IPS-20b (cell line): ENCODE measurements at regions not wholly inside any gene's neighbourhood (a gene's known extent, or its start where the extent isn't known, plus 50 kb on each side); places are given as distances from the start of the nearest gene placed in this dataset.
"Not testable (repeated sequence)": the region's sequence is repeated elsewhere in the genome, so short reads cannot be mapped to it uniquely, and the experiment has no call there.

Experiments
- H3K27ac ChIP-seq: one replicate; pipeline ENCODE4 v1.5.1; 2013; ENCODE audit warnings: low read length
- H3K27me3 ChIP-seq: 2 replicates; pipeline ENCODE4 v1.6.1; 2013; ENCODE audit warnings: mild to moderate bottlenecking, low read length, inconsistent platforms; ENCODE audit not compliant: insufficient read depth
- H3K36me3 ChIP-seq: 2 replicates; pipeline ENCODE4 v1.6.1; 2013; ENCODE audit warnings: low read depth, mild to moderate bottlenecking, inconsistent platforms, low read length, moderate library complexity; ENCODE audit not compliant: insufficient read depth
- H3K4me1 ChIP-seq: 2 replicates; pipeline ENCODE4 v1.6.1; 2013; ENCODE audit warnings: mild to moderate bottlenecking, control low read depth, inconsistent platforms, low read length, moderate library complexity; ENCODE audit not compliant: insufficient read depth
- H3K4me3 ChIP-seq: 2 replicates; pipeline ENCODE4 v1.5.1; 2013; ENCODE audit warnings: mild to moderate bottlenecking, low read length, inconsistent platforms
- H3K9ac ChIP-seq: 2 replicates; pipeline ENCODE4 v1.6.1; 2013; ENCODE audit warnings: low read depth, mild to moderate bottlenecking, inconsistent platforms, low read length, moderate library complexity
- H3K9me3 ChIP-seq: 2 replicates; pipeline ENCODE4 v1.6.1; 2013; ENCODE audit warnings: mild to moderate bottlenecking, low read depth, low read length, inconsistent platforms; ENCODE audit not compliant: insufficient read depth

DNA sequence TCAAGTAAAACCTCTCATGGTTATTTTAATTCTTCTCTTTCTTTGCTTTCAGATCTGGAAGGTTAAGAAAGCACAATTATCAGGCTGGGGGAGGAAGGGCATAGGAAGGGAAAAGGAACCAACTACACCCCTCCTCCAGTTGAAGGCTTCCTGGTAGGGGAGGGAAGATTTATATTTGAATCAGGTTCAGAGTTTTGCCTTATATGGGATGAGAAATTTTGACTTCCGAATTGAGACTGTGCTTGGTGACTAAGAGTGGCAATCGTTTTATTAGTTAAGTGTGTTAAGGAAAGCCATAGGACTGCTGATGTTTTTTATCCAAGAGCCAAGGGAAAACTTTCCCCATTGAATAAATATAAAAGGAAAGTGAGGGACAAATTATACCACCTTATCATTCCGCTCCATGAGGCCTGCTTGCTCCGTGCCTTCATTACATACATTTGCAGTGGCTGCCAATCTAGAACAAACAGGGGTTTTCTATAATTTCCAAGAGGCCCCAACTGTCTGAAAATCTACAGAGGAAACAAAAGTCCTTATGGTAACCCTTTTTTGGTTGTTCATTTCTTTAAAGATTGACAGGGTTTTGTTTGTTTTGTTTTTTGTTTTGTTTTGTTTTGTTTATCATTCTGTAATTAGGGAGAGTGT is 115.7 kb upstream of the EPB41L4A start:
- Histone ChIP-seq H3K27me3 (no peaks in the 10 kb centered on the region), H3K9me3 (no peaks in the 10 kb centered on the region), H3K4me3 (no peak overlapping the region), H3K27ac (no peak overlapping the region), H3K36me3 (no peaks in the 10 kb centered on the region), H3K4me1 (peaks cover 9% of the 10 kb centered on the region; the same call in 1 of the 2 replicates), H3K9ac (no peak overlapping the region)

DNA sequence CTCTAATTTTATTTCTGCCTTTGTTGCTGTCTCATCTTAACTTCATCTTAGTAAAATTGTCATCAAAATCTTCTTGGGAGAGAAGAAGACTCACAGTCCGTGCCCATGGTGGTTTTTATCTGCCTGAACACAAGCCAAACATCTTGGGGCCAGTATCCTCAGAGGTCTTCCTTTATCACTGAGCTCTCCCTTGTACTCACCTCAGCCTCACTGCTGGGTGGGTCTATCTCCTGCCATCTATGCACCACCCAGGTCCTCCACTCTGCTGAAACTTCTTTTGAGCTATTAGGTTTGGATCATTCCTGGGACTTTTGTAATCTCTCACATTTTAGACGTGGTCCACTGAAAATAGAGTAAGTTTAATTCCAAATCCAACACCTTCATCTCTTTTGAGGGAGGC is 116.3 kb upstream of the EPB41L4A start:
- Histone ChIP-seq H3K4me3 (no peak overlapping the region), H3K36me3 (no peaks in the 10 kb centered on the region), H3K27ac (no peak overlapping the region)

DNA sequence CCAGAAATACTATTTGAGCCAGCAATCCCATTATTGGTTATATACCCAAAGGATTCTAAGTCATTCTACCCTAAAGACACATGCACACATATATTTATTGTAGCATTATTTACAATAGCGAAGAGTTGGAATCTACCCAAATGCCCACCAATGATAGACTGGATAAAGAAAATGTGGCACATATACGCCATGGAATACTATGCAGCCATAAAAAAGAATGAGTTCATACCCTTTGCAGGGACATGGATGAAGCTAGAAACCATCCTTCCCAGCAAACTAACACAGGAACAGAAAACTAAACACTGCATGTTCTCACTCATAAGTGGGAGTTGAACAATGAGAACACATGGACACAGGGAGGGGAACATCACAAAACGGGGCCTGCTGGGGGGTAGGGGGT is 125.5 kb upstream of the EPB41L4A start:
- not testable (repeated sequence) for H3K36me3 ChIP-seq, H3K27me3 ChIP-seq, H3K9me3 ChIP-seq, H3K9ac ChIP-seq, H3K27ac ChIP-seq, H3K4me3 ChIP-seq, H3K4me1 ChIP-seq

More for the DNA sequence above, 116.3 kb upstream of the EPB41L4A start:
- Histone ChIP-seq H3K9me3 (no peaks in the 10 kb centered on the region), H3K4me1 (peaks cover 9% of the 10 kb centered on the region; the same call in 1 of the 2 replicates), H3K27me3 (no peaks in the 10 kb centered on the region), H3K9ac (no peak overlapping the region)

DNA sequence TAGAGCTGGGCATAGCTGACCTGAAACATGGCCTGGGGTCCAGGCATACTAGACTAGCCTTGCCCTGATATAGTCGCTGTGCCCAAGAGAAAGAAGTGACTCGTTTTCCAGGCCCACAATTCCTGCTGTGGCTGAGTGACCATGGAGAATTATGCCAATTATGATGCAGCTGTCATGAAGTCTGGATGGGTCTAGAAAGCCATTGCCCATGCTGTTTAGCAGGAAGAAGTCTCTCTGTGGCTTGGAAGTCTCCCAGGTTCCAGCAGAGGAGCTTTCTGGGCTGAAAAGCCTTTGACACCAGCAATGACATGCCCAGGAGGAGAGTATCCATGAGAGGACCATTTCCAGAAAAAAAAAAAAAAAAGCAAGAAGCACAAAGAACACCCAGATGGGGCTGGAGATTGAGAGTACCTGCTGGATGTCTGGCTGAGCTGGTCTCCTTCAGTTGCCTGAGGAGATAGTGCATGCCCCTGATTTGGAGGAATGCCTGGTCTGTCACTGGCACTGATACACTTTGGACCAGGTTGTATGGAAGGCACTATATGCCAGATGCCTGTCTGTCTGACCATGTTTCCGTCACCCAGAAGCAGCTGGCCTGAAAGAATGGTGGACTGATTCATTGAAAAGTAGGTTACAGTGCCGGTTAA is 128.0 kb upstream of the EPB41L4A start:
- no peak overlapping the region for H3K27ac ChIP-seq
- no peak overlapping the region for H3K4me3 ChIP-seq
- H3K4me1 ChIP-seq: no peaks in the 10 kb centered on the region
- no peaks in the 10 kb centered on the region for H3K36me3 ChIP-seq
- H3K9me3 ChIP-seq: no peaks in the 10 kb centered on the region
- no peaks in the 10 kb centered on the region for H3K27me3 ChIP-seq
- H3K9ac ChIP-seq: no peak overlapping the region

DNA sequence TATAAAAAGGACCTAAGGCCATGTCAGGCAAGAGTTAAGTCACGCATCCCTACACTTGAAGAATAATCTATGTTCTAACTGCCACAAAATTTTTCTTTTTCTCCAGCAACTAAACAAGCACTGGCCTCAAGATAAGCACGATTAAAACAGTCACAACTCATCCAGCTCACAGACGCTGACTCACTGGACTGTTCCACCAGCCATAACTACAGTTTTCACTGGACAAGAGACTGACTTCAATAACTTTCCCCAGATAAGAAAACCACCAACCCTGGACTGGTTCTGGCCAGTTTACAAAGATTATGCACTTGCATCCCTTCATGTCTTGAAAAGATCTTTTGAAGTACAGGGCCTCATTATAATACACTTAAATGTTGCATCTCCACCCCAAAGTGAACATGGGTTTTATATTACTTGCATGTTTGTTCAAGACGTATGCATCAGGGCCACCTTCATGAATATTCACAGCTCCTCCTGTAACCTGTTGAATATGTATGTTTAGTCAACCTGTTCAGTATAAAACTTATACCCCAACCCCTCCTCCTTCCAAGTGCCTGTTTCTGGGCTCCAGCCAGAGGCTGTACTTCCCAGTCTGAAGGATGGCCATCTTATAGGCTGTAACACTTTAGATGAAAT is 129.3 kb upstream of the EPB41L4A start:
- Histone ChIP-seq H3K9ac (no peak overlapping the region), H3K9me3 (no peaks in the 10 kb centered on the region), H3K27ac (no peak overlapping the region), H3K4me3 (no peak overlapping the region), H3K27me3 (no peaks in the 10 kb centered on the region), H3K4me1 (no peaks in the 10 kb centered on the region), H3K36me3 (no peaks in the 10 kb centered on the region)

GRCh38 chr5:112549127-112549526 is 130.1 kb upstream of the EPB41L4A start:
- Histone ChIP-seq H3K27me3 (no peaks in the 10 kb centered on the region), H3K27ac (no peak overlapping the region), H3K9me3 (no peaks in the 10 kb centered on the region), H3K9ac (no peak overlapping the region), H3K4me1 (no peaks in the 10 kb centered on the region), H3K36me3 (no peaks in the 10 kb centered on the region), H3K4me3 (no peak overlapping the region)

DNA sequence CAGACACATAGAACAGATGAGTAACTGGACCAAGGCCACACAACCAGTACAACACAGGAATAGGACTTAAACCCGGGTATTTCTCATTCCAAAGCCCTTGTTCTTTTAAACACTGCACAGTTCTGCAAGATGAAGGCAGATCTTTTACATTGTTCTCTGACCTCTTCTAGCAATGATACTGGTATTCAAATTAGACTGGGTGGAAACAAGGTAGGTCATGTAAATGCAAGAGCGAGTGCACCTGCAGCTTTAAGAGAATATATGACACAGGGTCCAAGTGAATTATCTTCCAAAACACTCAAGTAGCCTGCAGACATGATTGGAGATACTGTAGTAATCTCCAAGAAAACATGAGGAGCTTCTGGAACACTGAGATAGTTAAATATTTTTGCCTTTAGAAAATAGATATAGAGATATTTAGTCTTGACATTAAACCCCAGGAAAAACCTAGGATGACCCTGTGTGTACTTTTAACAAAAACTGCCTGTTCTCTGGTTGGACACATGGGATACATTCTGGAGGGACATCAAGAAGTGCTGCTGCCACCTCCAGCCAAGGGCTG is 130.6 kb upstream of the EPB41L4A start:
- no peak overlapping the region for H3K9ac ChIP-seq
- no peaks in the 10 kb centered on the region for H3K9me3 ChIP-seq
- no peak overlapping the region for H3K4me3 ChIP-seq
- no peaks in the 10 kb centered on the region for H3K4me1 ChIP-seq
- no peak overlapping the region for H3K27ac ChIP-seq
- no peaks in the 10 kb centered on the region for H3K27me3 ChIP-seq
- H3K36me3 ChIP-seq: no peaks in the 10 kb centered on the region

GRCh38 chr5:112551419-112552032 is 132.4 kb upstream of the EPB41L4A start:
- H3K27me3 ChIP-seq: no peaks in the 10 kb centered on the region
- H3K9ac ChIP-seq: no peak overlapping the region
- H3K4me1 ChIP-seq: no peaks in the 10 kb centered on the region
- no peak overlapping the region for H3K27ac ChIP-seq
- H3K36me3 ChIP-seq: no peaks in the 10 kb centered on the region
- H3K4me3 ChIP-seq: no peak overlapping the region
- no peaks in the 10 kb centered on the region for H3K9me3 ChIP-seq

- Histone ChIP-seq H3K9me3 (no peaks in the 10 kb centered on the region), H3K4me1 (no peaks in the 10 kb centered on the region), H3K27ac (no peak overlapping the region), H3K9ac (no peak overlapping the region), H3K27me3 (no peaks in the 10 kb centered on the region), H3K36me3 (no peaks in the 10 kb centered on the region), H3K4me3 (no peak overlapping the region)
These were observed 133.1 kb upstream of the EPB41L4A start for GRCh38 chr5:112552216-112552615.

- H3K27ac ChIP-seq: no peak overlapping the region
- no peaks in the 10 kb centered on the region for H3K36me3 ChIP-seq
- no peaks in the 10 kb centered on the region for H3K27me3 ChIP-seq
- no peaks in the 10 kb centered on the region for H3K4me1 ChIP-seq
- H3K4me3 ChIP-seq: no peak overlapping the region
- H3K9me3 ChIP-seq: no peaks in the 10 kb centered on the region
- no peak overlapping the region for H3K9ac ChIP-seq
These were observed 133.7 kb upstream of the EPB41L4A start for GRCh38 chr5:112552791-112553190.

GRCh38 chr5:112554101-112554977 is 135.3 kb upstream of the EPB41L4A start:
- Histone ChIP-seq H3K9ac (no peak overlapping the region), H3K27ac (no peak overlapping the region), H3K4me1 (no peaks in the 10 kb centered on the region), H3K9me3 (no peaks in the 10 kb centered on the region), H3K36me3 (no peaks in the 10 kb centered on the region), H3K4me3 (no peak overlapping the region), H3K27me3 (no peaks in the 10 kb centered on the region)
